IMR-90 (cell line): ENCODE measurements at regions not wholly inside any gene's neighbourhood (a gene's known extent, or its start where the extent isn't known, plus 50 kb on each side); places are given as distances from the start of the nearest gene placed in this dataset.

Source experiments
- BHLHE40 ChIP-seq: fragments of 150-350 bp; IDR thresholded peaks from 2 replicates; pipeline ENCODE4 v1.6.1; 2016; ENCODE audit warnings: mild to moderate bottlenecking, low read depth, low read length
- CEBPB ChIP-seq: IDR thresholded peaks from 2 replicates; pipeline ENCODE4 v1.6.1; 2012; ENCODE audit warnings: low read depth, low read length, improper control_type of control experiment
- CHD1 ChIP-seq: IDR thresholded peaks from 2 replicates; pipeline ENCODE4 v1.6.1; 2012; ENCODE audit warnings: low read depth, low read length, improper control_type of control experiment
- CTCF ChIP-seq: conservative IDR thresholded peaks from 2 replicates; pipeline ENCODE4 v1.5.1; 2012; ENCODE audit warnings: mild to moderate bottlenecking, low read depth, low read length, improper control_type of control experiment
- FOS ChIP-seq: fragments of 150-350 bp; IDR thresholded peaks from 2 replicates; pipeline ENCODE4 v1.6.1; 2016; ENCODE audit warnings: low read depth, low read length
- MXI1 ChIP-seq: IDR thresholded peaks from 2 replicates; pipeline ENCODE4 v1.6.1; 2012; ENCODE audit warnings: low read depth, mild to moderate bottlenecking, low read length, moderate library complexity, borderline replicate concordance
- NFE2L2 ChIP-seq: fragments of 150-350 bp; IDR thresholded peaks from 2 replicates; pipeline ENCODE4 v1.6.1; 2016; ENCODE audit warnings: low read depth, mild to moderate bottlenecking, low read length
- POLR2A ChIP-seq: IDR thresholded peaks from 2 replicates; pipeline ENCODE4 v1.6.1; 2012; ENCODE audit warnings: mild to moderate bottlenecking, low read depth, low read length
- RAD21 ChIP-seq: IDR thresholded peaks from 2 replicates; pipeline ENCODE4 v1.6.1; 2012; ENCODE audit warnings: low read length, improper control_type of control experiment
- RFX5 ChIP-seq: IDR thresholded peaks from 2 replicates; pipeline ENCODE4 v1.8.0; 2012; ENCODE audit warnings: low read depth, mild to moderate bottlenecking, low read length, moderate library complexity
- SMC3 ChIP-seq: fragments of 150-350 bp; IDR thresholded peaks from 2 replicates; pipeline ENCODE4 v1.6.1; 2016; ENCODE audit warnings: low read depth, mild to moderate bottlenecking, antibody characterized with exemption, low read length, moderate library complexity
- TF ChIP-seq, protein P1 (sequence below): fragments of 150-350 bp; IDR thresholded peaks from 2 replicates; pipeline ENCODE4 v1.6.1; 2017; ENCODE audit warnings: mild to moderate bottlenecking, antibody characterized with exemption, low read length, low read depth

- no peak for TF ChIP-seq FOS
- no peak for TF ChIP-seq CTCF
- TF ChIP-seq BHLHE40: no peak
- TF ChIP-seq CEBPB: no peak
- TF ChIP-seq RAD21: no peak
- no peak for TF ChIP-seq RFX5
- TF ChIP-seq, protein P1, sequence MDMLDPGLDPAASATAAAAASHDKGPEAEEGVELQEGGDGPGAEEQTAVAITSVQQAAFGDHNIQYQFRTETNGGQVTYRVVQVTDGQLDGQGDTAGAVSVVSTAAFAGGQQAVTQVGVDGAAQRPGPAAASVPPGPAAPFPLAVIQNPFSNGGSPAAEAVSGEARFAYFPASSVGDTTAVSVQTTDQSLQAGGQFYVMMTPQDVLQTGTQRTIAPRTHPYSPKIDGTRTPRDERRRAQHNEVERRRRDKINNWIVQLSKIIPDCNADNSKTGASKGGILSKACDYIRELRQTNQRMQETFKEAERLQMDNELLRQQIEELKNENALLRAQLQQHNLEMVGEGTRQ: no peak
- no peak for TF ChIP-seq MXI1
- TF ChIP-seq POLR2A: no peak
- no peak for TF ChIP-seq SMC3
- TF ChIP-seq CHD1: no peak
- no peak for TF ChIP-seq NFE2L2
These were observed 203.2 kb downstream of the CSNK2A3 start for GRCh38 chr11:11149671-11150459.
